Thyroid gland (tissue), 4 donors: ENCODE measurements at regions not wholly inside any gene's neighbourhood (a gene's known extent, or its start where the extent isn't known, plus 50 kb on each side); places are given as distances from the start of the nearest gene placed in this dataset.

Experiments used
- CTCF ChIP-seq, 6 experiments: fragments of 200-600 bp in 3 of 6; fragments of 450-650 bp in 3 of 6; sonication (generic) in 3 of 6; IDR thresholded peaks; one replicate each; pipeline ENCODE4 v1.5.1; 2016 to 2019; ENCODE audit warnings: antibody characterized with exemption in 6 of 6, mild to moderate bottlenecking in 2 of 6, inconsistent platforms in 1 of 6, moderate library complexity in 1 of 6
- POLR2A ChIP-seq, 2 donors: fragments of 450-650 bp; IDR thresholded peaks; one replicate each; pipeline ENCODE4 v1.6.1; 2017; ENCODE audit warnings: antibody characterized with exemption in 2 of 2, mild to moderate bottlenecking in 2 of 2, moderate library complexity in 1 of 2

GRCh38 chr9:25461416-25461815 lies 216.8 kb downstream of the TUSC1 start:
- TF ChIP-seq CTCF (IDR thresholded peaks at IDR 0.05) (no peak), POLR2A (IDR thresholded peaks at IDR 0.05) (no peak)
